ENCODE measurements at regions not wholly inside any gene's neighbourhood (a gene's known extent, or its start where the extent isn't known, plus 50 kb on each side); places are given as distances from the start of the nearest gene placed in this dataset.
A peak's percentile ranks its signal among the peaks of the same experiment; 100 is the strongest.

DNA sequence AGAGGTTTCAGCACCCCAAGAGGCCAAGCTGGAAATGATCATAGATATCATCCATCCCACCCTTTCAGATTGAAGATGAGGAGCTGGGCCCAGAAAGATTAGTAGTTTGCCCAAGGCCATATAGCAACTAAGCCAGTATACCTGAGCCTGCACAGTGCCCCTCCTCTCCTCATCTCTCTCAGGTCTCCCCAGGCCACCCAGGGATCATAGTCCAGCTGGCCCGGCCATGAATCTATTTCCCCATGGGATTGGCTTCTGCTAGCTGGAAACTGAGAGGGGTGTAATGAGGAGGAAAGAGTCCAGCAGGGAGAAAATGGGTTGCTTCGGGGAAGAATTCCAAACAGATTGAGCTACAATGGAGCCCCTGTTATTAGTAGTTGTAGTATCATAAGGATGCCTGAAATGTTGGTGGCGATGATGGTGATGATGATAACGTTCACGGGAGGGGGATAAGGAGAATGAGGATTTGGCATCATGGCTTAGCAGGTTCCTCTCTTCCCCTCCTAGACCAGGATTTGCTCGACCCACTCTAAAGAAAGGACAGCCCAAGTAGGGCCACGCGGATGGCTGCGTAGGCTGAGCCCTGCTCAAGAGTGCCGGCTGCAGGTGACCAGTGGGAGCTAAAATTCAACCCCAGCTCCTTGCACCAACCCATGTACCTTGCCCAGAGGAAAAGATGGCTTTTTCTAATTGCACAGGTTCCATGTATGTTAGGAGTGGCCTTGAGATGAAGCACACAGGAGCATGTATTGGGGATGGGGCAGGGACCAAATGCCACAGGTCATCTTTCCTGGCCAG is 117.8 kb upstream of the PJA1 start:
- Histone ChIP-seq H3K4me3 (replicated peaks; ENCODE audit: low read depth, low read length) (no peak overlapping the region), H3K36me3 (ENCODE audit: control insufficient read depth, insufficient read depth, low read length) (no peaks in the 10 kb centered on the region), H3K27me3 (replicated peaks; ENCODE audit: control insufficient read depth, insufficient read depth, low read length) (no peaks in the 10 kb centered on the region)
- peak; percentile 12 for TF ChIP-seq CTCF (IDR thresholded peaks at IDR 0.05; ENCODE audit: insufficient read depth, low read length, poor library complexity, severe bottlenecking)
- no peak for DNase-seq (ENCODE audit: extremely low read depth, insufficient read length)

DNA sequence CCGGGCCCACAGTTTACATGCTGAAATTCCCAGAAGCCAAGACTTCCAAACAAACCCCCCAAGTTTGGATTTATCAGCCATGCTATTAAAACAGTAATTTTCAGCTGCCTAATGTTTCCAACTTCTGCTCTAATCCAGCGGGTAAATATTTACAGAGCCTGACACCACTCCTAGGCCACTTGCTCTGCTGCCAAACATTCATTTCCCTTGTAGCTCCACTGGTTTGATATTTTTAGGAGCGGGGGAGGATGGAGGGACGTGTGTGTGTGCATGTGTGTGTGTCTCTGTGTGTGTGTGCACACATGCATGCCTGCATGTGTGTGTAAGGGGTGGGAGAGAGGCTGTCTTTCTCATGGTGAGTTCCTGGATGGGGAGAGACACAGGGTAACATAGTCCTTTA is 115.7 kb upstream of the PJA1 start:
- Histone ChIP-seq H3K27me3 (replicated peaks; ENCODE audit: control insufficient read depth, insufficient read depth, low read length) (no peaks in the 10 kb centered on the region), H3K4me3 (replicated peaks; ENCODE audit: low read depth, low read length) (no peak overlapping the region), H3K36me3 (ENCODE audit: control insufficient read depth, insufficient read depth, low read length) (no peaks in the 10 kb centered on the region)
- TF ChIP-seq CTCF (IDR thresholded peaks at IDR 0.05; ENCODE audit: insufficient read depth, low read length, poor library complexity, severe bottlenecking), result no peak
- DNase-seq (ENCODE audit: extremely low read depth, insufficient read length), result no peak

GRCh38 chrX:69279234-69279633 is 114.0 kb upstream of the PJA1 start:
- TF ChIP-seq CTCF (IDR thresholded peaks at IDR 0.05; ENCODE audit: insufficient read depth, low read length, poor library complexity, severe bottlenecking), result no peak
- Histone ChIP-seq H3K4me3 (replicated peaks; ENCODE audit: low read depth, low read length) (no peak overlapping the region), H3K36me3 (ENCODE audit: control insufficient read depth, insufficient read depth, low read length) (no peaks in the 10 kb centered on the region), H3K27me3 (replicated peaks; ENCODE audit: control insufficient read depth, insufficient read depth, low read length) (no peaks in the 10 kb centered on the region)
- no peak for DNase-seq (ENCODE audit: extremely low read depth, insufficient read length)

- Histone ChIP-seq H3K4me3 (replicated peaks; ENCODE audit: low read depth, low read length) (no peak overlapping the region), H3K36me3 (ENCODE audit: control insufficient read depth, insufficient read depth, low read length) (no peaks in the 10 kb centered on the region), H3K27me3 (replicated peaks; ENCODE audit: control insufficient read depth, insufficient read depth, low read length) (no peaks in the 10 kb centered on the region)
- DNase-seq (ENCODE audit: extremely low read depth, insufficient read length), result no peak
- no peak for TF ChIP-seq CTCF (IDR thresholded peaks at IDR 0.05; ENCODE audit: insufficient read depth, low read length, poor library complexity, severe bottlenecking)
These were observed 112.9 kb upstream of the PJA1 start for GRCh38 chrX:69278031-69278687.

GRCh38 chrX:69277369-69277990 is 112.2 kb upstream of the PJA1 start:
- no peak overlapping the region for H3K4me3 ChIP-seq (replicated peaks; ENCODE audit: low read depth, low read length)
- DNase-seq (ENCODE audit: extremely low read depth, insufficient read length), result no peak
- no peaks in the 10 kb centered on the region for H3K27me3 ChIP-seq (replicated peaks; ENCODE audit: control insufficient read depth, insufficient read depth, low read length)
- TF ChIP-seq CTCF (IDR thresholded peaks at IDR 0.05; ENCODE audit: insufficient read depth, low read length, poor library complexity, severe bottlenecking), result no peak
- no peaks in the 10 kb centered on the region for H3K36me3 ChIP-seq (ENCODE audit: control insufficient read depth, insufficient read depth, low read length)
